ENCODE measurements at regions not wholly inside any gene's neighbourhood (a gene's known extent, or its start where the extent isn't known, plus 50 kb on each side); places are given as distances from the start of the nearest gene placed in this dataset.

- Histone ChIP-seq H3K4me1 (no peaks in the 10 kb centered on the region), H3K36me3 (no peaks in the 10 kb centered on the region), H3K4me3 (no peak overlapping the region), H3K27ac (no peak overlapping the region), H3K9me3 (no peaks in the 10 kb centered on the region), H3K27me3 (no peaks in the 10 kb centered on the region)
- WGBS, 2 donors: 72 to 79% methylated on average over 13 of the region's 13 CpGs
- no peak for TF ChIP-seq CTCF (IDR thresholded peaks at IDR 0.05)
- ATAC-seq (no peak), DNase-seq (peak in 1 of 6 donors; percentile 26), FAIRE-seq (no peak)
- intact Hi-C loops (cut with DNase I): no loop called here
These were observed 152.7 kb upstream of the HDAC4 start for GRCh38 chr2:239553376-239554000.

GRCh38 chr2:239552213-239552926, 151.6 kb upstream of the HDAC4 start:
- Histone ChIP-seq H3K27ac (no peak overlapping the region), H3K36me3 (no peaks in the 10 kb centered on the region), H3K27me3 (no peaks in the 10 kb centered on the region), H3K4me3 (no peak overlapping the region), H3K9me3 (no peaks in the 10 kb centered on the region), H3K4me1 (no peaks in the 10 kb centered on the region)
- DNase-seq (peak in 1 of 6 donors; percentile 29), ATAC-seq (no peak), FAIRE-seq (no peak)
- TF ChIP-seq CTCF (IDR thresholded peaks at IDR 0.05): no peak
- WGBS, 2 donors: 72 to 81% methylated on average over 16 of the region's 16 CpGs
- intact Hi-C loops (cut with DNase I): no loop called here

- ATAC-seq: no peak
- WGBS, 2 donors: 66 to 76% methylated on average over 6 of the region's 6 CpGs
- Histone ChIP-seq H3K27me3 (no peaks in the 10 kb centered on the region), H3K4me3 (no peak overlapping the region), H3K36me3 (no peaks in the 10 kb centered on the region), H3K4me1 (no peaks in the 10 kb centered on the region), H3K27ac (no peak overlapping the region), H3K9me3 (no peaks in the 10 kb centered on the region)
- no peak for TF ChIP-seq CTCF (IDR thresholded peaks at IDR 0.05)
- intact Hi-C loops (cut with DNase I): no loop called here
- DNase-seq: peak in 1 of 6 donors; percentile 8
- FAIRE-seq: no peak
These were observed 150.4 kb upstream of the HDAC4 start for GRCh38 chr2:239551206-239551605.

- no peak for FAIRE-seq
- H3K27ac ChIP-seq: no peak overlapping the region
- no peak for ATAC-seq
- no peak for TF ChIP-seq CTCF (IDR thresholded peaks at IDR 0.05)
- intact Hi-C loops (cut with DNase I): no loop called here
- H3K4me3 ChIP-seq: no peak overlapping the region
- 37 to 38% methylated on average over 3 of the region's 3 CpGs for WGBS, 2 donors
- H3K9me3 ChIP-seq: no peaks in the 10 kb centered on the region
- H3K4me1 ChIP-seq: no peaks in the 10 kb centered on the region
- H3K27me3 ChIP-seq: no peaks in the 10 kb centered on the region
- no peaks in the 10 kb centered on the region for H3K36me3 ChIP-seq
- no peak for DNase-seq
These were observed 149.5 kb upstream of the HDAC4 start for GRCh38 chr2:239550357-239550756.

GRCh38 chr2:239549711-239550255, 149.0 kb upstream of the HDAC4 start:
- no peaks in the 10 kb centered on the region for H3K9me3 ChIP-seq
- intact Hi-C loops (cut with DNase I): no loop called here
- H3K4me1 ChIP-seq: no peaks in the 10 kb centered on the region
- WGBS, 2 donors: 65 to 78% methylated on average over 10 of the region's 10 CpGs
- FAIRE-seq (no peak), ATAC-seq (peak in 1 of 4 donors; percentile 43), DNase-seq (peak in 1 of 6 donors; percentile 3)
- TF ChIP-seq CTCF (IDR thresholded peaks at IDR 0.05): no peak
- no peaks in the 10 kb centered on the region for H3K27me3 ChIP-seq
- no peak overlapping the region for H3K4me3 ChIP-seq
- no peaks in the 10 kb centered on the region for H3K36me3 ChIP-seq
- no peak overlapping the region for H3K27ac ChIP-seq

Measured in pancreas (tissue), 10 donors.